ENCODE measurements at regions not wholly inside any gene's neighbourhood (a gene's known extent, or its start where the extent isn't known, plus 50 kb on each side); places are given as distances from the start of the nearest gene placed in this dataset.
A peak's percentile ranks its signal among the peaks of the same experiment; 100 is the strongest.

GRCh38 chr20:20992686-20993360 lies 113.3 kb downstream of the LINC00237 start:
- peak; percentile 30 for DNase-seq

GRCh38 chr20:20992277-20992676 lies 113.9 kb downstream of the LINC00237 start:
- DNase-seq, result peak; percentile 20

- no peak for DNase-seq
Measured at GRCh38 chr20:20989081-20989480, 117.1 kb downstream of the LINC00237 start.

GRCh38 chr20:20979934-20980333 lies 126.2 kb downstream of the LINC00237 start:
- no peak for DNase-seq

- no peak for DNase-seq
Measured at GRCh38 chr20:20977786-20978185, 128.4 kb downstream of the LINC00237 start.

- DNase-seq, result no peak
Measured at GRCh38 chr20:20972490-20972889, 133.7 kb downstream of the LINC00237 start.

GRCh38 chr20:20971810-20972209 lies 134.3 kb downstream of the LINC00237 start:
- DNase-seq, result no peak

GRCh38 chr20:20970841-20971240 lies 135.3 kb downstream of the LINC00237 start:
- DNase-seq, result no peak

- DNase-seq, result no peak
Measured at GRCh38 chr20:20969701-20970280, 136.4 kb downstream of the LINC00237 start.

- DNase-seq, result no peak
Measured at GRCh38 chr20:20967564-20968184, 138.5 kb downstream of the LINC00237 start.

- DNase-seq, result no peak
Measured at GRCh38 chr20:20966171-20966570, 140.0 kb downstream of the LINC00237 start.

GRCh38 chr20:20959031-20959755 lies 147.0 kb downstream of the LINC00237 start:
- no peak for DNase-seq

GRCh38 chr20:20956513-20956931 lies 149.6 kb downstream of the LINC00237 start:
- DNase-seq, result peak; percentile 94

- peak; percentile 19 for DNase-seq
Measured at GRCh38 chr20:20955892-20956291, 150.3 kb downstream of the LINC00237 start.

GRCh38 chr20:20953738-20954618 lies 152.2 kb downstream of the LINC00237 start:
- DNase-seq, result no peak

GRCh38 chr20:20950620-20951019 lies 155.5 kb downstream of the LINC00237 start:
- DNase-seq, result no peak

- no peak for DNase-seq
Measured at GRCh38 chr20:20946122-20946759, 159.9 kb downstream of the LINC00237 start.

- DNase-seq, result no peak
Measured at GRCh38 chr20:20941468-20941889, 164.7 kb downstream of the LINC00237 start.

- DNase-seq, result no peak
Measured at GRCh38 chr20:20939006-20939405, 167.2 kb downstream of the LINC00237 start.

GRCh38 chr20:20938599-20938998 lies 167.6 kb downstream of the LINC00237 start:
- DNase-seq, result no peak

GRCh38 chr20:20938131-20938530 lies 168.0 kb downstream of the LINC00237 start:
- DNase-seq, result no peak

All from NCI-H69 (cell line).